GM12865 (cell line): ENCODE measurements at regions not wholly inside any gene's neighbourhood (a gene's known extent, or its start where the extent isn't known, plus 50 kb on each side); places are given as distances from the start of the nearest gene placed in this dataset.

ENCODE experiments used
- DNase-seq: peaks from one replicate; pipeline ENCODE4 v3.0.0; 2010; ENCODE audit warnings: low read depth
- H3K4me3 ChIP-seq: 2 replicates; pipeline ENCODE4 v1.5.1; 2011; ENCODE audit warnings: mild to moderate bottlenecking, low read depth, low read length, control low read depth
- TF ChIP-seq, protein P1 (sequence below): IDR thresholded peaks from 2 replicates; pipeline ENCODE4 v1.5.1; 2011; ENCODE audit warnings: low read length, control low read depth, low read depth, inconsistent platforms; ENCODE audit not compliant: insufficient read depth; ENCODE audit errors: missing control alignments

DNA sequence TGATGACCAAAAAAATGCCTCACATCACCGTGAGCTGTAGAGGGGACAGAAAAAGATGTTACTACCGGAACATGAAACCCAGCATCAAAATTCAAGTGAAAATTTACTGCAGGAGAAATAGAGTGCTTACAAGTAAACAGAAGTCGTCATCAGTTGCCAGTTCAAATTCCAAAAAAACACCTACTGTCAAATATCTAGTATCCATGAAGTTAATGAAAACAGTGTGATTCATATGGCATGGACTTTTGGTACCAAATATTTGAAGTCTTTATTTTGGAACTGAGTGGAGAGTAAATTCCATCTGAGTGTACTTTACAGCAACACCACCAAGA lies 388.9 kb upstream of the SPOCK3 start:
- TF ChIP-seq, protein P1, sequence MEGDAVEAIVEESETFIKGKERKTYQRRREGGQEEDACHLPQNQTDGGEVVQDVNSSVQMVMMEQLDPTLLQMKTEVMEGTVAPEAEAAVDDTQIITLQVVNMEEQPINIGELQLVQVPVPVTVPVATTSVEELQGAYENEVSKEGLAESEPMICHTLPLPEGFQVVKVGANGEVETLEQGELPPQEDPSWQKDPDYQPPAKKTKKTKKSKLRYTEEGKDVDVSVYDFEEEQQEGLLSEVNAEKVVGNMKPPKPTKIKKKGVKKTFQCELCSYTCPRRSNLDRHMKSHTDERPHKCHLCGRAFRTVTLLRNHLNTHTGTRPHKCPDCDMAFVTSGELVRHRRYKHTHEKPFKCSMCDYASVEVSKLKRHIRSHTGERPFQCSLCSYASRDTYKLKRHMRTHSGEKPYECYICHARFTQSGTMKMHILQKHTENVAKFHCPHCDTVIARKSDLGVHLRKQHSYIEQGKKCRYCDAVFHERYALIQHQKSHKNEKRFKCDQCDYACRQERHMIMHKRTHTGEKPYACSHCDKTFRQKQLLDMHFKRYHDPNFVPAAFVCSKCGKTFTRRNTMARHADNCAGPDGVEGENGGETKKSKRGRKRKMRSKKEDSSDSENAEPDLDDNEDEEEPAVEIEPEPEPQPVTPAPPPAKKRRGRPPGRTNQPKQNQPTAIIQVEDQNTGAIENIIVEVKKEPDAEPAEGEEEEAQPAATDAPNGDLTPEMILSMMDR: no peak
- no peak overlapping the region for H3K4me3 ChIP-seq
- no peak for DNase-seq

DNA sequence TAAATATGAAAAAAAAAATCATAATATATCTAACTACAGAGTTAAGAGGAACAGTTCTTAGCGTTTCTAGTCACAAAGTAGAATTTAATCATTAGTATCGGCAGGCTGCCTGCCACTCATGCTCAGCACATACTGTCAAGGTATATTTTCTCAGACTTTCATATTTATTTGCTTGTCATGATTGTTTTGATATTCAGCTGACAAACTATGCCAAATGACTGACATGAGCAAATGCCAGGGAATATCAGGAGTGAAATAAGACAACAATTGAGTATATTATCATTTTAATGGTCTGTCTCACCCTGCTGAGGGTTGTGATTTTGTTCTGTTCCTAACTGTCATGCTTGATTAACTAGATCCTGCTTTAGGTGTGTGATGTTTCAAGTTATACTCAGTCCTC lies 395.0 kb upstream of the SPOCK3 start:
- DNase-seq: no peak
- no peak overlapping the region for H3K4me3 ChIP-seq
- TF ChIP-seq, protein P1: no peak

DNA sequence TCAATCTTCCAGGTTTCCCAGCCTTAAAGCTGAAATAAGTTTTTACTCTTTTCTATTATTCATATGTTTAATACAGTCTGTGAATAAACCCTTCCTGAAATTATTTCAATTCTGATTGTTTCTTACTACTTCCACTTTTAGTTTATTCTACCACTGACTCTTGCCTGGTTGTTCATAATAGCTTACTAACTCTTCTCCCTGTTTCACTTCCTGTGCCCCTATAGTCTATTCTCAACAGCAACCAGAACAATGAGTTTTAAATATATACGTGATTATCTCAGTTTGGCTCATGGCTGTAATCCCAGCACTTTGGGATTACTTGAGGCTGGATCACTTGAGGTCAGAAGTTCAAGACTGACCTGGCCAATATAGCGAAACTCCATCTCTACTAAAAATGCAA lies 408.0 kb upstream of the SPOCK3 start:
- TF ChIP-seq, protein P1: no peak
- DNase-seq: no peak
- no peak overlapping the region for H3K4me3 ChIP-seq

DNA sequence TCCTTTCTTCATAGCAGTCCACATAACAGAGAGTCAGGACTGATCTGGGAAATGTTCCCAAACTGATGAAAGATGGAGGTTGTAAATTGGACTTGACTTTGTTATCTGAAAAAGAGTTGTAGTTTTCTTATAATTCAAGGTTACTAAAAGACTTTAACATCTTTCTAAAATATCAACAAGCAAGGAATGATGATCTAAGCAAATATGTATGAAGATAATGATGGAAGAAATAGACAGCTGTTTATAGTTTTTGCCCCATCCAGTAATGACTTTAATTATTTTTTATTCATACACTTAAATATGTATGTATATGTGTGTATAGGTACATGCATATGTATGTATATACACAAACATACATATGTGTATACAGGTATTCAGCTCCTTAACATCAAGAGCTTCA lies 411.1 kb upstream of the SPOCK3 start:
- DNase-seq: no peak

DNA sequence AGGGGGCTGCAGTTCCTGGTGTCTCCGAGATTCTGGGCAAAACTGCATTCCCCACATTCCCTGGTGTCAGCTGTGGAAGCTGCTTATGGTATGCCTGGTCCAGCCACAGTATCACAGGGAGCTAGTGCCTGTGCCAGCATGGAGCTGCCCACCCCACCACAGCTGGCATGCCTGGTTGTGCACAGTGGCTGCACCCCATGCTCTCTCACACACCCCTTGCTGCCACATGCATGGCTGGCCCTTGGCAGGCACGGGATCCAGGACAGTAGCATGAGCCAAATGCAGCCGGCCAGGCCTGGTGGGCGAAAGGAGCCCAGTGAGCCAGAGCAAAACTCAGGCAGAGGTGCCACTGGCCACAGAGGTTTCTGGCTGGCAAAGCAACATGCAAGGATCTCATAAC lies 418.0 kb upstream of the SPOCK3 start:
- H3K4me3 ChIP-seq: no peak overlapping the region
- TF ChIP-seq, protein P1: no peak
- DNase-seq: no peak

More for the DNA sequence above, 411.1 kb upstream of the SPOCK3 start:
- no peak overlapping the region for H3K4me3 ChIP-seq
- TF ChIP-seq, protein P1: no peak

DNA sequence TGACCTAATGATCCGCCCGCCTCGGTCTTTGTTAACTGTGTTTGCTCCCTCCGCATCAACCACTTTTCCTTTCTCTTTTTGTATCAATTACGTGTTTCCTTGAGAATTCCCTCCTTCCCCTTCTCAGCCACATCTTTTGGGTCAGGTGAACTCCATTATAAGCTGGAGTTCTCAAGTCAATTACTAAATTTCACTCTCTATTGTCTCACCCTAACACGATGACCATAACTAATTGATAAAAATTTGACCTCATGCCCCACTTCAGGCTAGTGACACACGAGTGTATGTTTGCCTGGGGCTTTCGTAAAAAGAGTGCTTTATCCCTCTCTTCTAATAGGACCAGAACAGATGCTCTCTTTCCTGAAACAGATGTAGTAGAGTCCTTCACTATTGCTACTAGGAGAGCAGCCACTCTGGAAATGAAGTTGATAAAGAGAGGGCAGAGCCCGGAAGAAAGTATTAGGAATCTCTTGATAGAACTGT lies 403.6 kb upstream of the ANXA10 start:
- no peak for DNase-seq
- TF ChIP-seq, protein P1: no peak
- no peak overlapping the region for H3K4me3 ChIP-seq

DNA sequence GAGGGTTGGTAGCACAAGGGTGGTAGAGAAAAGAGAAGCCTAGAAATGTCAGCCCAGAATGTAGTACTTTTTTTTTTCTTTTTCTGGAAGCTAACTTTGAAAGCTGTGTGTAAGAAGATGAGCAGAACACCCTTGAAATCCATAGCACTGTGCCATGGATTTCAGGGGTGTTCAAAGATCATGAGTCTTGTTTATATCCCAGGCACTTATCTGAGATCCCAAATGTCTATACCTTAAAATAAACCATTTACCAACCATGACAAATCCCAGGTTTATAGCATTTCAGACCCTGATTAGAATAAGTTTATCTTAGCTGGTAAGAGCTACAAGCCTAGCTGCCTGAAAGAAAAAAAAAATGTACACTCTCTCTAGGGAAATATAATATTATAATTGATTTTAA lies 389.9 kb upstream of the ANXA10 start:
- TF ChIP-seq, protein P1: no peak
- no peak overlapping the region for H3K4me3 ChIP-seq
- DNase-seq: no peak
